Stimulated activated CD8-positive, alpha-beta memory T cell treated with anti-CD3 and anti-CD28 coated beads, Interleukin-2, amount 100 ng/mL, for 1 hour (primary cell): ENCODE measurements at regions not wholly inside any gene's neighbourhood (a gene's known extent, or its start where the extent isn't known, plus 50 kb on each side); places are given as distances from the start of the nearest gene placed in this dataset.

Experiments used
- DNase-seq, 2 donors: peaks; one replicate each; pipeline ENCODE4 v3.0.0-alpha.2; 2020; ENCODE audit warnings: low read depth in 2 of 2

DNA sequence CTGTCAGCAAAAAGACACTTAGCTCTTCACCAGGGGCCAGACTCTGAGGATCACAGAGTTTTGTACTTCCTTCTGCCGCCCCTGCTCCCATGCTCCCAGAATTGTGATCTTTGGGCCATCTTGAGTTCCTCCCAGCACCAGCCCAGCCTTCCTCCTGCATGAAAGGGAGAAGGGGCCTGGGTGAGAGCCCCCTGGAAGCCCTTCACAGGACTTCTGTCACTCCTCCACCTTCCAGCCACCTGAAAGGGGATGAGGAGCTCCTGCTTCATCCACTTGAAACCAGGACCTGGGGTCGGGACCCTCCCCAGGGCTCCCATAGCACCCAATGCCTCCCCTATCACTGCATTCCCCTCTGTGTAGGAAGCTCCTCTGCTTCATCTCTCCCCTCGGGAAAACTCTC lies 174.2 kb downstream of the BUD13 start:
- DNase-seq, result no peak

- no peak for DNase-seq
These were observed 174.8 kb downstream of the BUD13 start for GRCh38 chr11:116598036-116598435.

GRCh38 chr11:116596346-116597260 lies 176.2 kb downstream of the BUD13 start:
- DNase-seq, result no peak

DNA sequence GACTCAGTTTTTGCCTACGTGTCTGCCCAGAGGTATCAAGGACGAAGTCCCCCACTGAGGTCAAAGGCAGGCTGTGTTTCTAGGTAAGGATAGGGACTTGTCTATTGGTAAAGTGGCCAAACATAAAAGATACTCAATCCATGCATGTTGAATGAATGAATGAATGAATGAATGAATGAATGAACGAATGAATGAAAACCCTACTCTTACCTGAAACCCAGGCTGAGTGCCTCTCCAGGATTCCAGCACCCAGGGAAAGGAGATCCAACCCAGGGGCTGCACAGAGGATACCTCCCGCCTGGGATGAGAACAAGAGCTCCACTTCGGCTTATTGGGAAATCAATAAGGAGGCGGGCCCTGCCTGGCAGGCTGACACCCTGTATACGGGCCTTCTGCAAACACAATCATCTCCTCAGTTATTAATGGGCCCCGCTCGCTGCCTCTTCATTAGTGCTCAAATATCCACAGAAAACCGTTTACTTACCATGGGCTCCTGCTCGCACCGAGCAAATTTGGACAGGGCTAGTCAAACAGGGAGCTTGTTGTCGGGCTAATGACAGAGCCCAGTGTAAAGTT lies 177.4 kb downstream of the BUD13 start:
- DNase-seq, result no peak

GRCh38 chr11:116590844-116591570 lies 181.8 kb downstream of the BUD13 start:
- DNase-seq, result no peak

GRCh38 chr11:116589402-116589801 lies 183.4 kb downstream of the BUD13 start:
- no peak for DNase-seq

DNA sequence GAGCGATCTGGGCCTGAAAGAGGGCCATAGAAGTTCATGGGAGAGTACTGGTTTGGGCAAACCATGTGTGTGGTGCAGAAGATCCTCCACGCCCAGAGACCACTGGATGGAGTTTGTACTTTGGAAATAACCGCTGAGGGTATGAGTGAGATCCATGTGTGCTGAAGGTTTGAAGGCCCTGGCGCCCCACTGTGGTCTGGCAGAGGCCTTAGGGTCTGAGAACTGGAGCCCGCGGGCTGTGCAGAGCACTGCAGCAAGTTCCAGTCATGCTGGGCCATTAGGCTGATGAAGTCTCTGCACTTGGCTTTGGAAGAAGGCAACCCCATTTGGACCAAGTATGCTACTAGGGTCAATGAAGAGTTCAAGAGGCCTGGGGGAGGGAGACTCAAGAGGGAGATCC lies 186.4 kb downstream of the BUD13 start:
- DNase-seq, result no peak

DNA sequence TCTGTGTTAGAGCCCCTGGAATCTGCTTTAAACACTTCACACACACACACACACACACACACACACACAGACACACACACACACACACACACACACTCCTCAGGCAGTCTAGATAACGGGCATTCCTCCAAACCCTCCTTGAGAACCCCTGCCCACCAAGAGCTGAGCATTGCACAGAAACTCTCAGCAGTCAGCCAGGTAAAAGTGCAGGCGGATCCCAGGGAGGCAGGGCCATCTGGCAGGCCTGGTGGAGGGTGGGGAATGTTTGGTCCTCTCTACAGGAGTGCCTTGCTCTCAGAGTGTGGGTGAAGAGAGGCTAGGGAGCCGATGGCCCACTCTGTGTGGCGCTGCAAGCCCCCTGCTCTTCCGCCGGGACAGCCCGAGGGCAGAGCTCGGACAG lies 190.2 kb downstream of the BUD13 start:
- DNase-seq, result no peak

DNA sequence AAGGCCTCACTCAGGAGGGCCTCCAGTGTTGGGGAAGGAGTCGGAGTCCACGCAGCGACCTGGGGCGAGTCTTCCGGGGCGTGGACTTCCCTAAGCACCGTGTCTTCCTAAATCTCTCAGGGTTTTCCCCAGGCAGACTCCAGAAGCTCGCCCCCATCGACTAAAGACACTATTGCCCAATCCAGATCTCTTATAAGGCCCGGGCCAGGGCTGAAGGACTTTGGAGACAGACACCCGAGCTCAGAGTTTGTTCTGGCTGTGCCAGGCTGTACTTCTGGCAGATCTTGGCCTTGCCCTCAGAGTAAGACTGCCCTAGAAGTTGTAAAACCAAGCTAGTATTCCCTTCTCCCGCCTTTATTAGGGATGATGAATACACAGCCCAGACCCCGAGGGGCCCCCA lies 191.4 kb downstream of the BUD13 start:
- DNase-seq, result no peak

- DNase-seq, result no peak
These were observed 192.0 kb downstream of the BUD13 start for GRCh38 chr11:116580799-116581198.

DNA sequence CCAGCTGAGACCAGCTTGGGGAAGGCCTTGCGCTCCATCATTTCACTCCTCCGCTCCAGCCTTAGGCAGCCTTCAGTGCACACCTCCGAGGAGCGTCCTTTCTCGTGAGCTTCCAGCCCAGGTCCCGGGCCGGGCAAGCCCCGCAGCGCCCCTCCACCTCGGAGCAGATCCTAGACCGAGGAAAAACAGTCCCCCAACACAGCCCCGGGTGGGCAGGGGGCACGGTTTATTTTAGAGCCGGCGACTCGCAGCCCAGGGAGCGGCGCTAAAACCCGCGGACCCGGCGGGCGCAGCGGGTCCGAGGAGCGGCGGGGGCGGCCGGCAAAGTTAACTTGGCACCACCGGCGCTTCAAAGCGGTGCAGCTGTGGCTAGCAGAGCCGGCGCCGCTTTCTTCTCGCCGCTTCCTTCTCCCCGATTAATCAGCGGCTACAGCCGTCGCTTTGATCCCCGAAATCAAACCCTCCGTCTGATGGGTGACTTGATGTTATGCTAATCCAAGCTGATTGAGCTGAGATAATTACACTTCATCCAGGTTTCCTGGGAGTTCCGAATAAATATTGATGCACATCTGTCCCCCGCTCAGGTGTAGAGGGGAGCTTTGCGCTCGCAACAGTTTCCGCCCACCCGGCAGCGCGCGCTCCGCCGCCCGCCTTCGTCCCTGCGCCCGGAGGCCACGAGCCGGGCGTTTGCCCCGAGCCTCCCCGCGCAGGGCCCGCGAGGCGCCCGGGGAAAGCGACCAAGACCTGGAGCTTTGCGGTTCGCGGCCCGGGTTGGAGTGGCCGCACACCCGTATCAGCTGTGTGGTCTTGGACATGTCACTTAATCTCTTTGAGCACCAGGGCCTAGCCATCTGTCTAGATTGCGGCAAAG lies 192.7 kb downstream of the BUD13 start:
- no peak for DNase-seq

DNA sequence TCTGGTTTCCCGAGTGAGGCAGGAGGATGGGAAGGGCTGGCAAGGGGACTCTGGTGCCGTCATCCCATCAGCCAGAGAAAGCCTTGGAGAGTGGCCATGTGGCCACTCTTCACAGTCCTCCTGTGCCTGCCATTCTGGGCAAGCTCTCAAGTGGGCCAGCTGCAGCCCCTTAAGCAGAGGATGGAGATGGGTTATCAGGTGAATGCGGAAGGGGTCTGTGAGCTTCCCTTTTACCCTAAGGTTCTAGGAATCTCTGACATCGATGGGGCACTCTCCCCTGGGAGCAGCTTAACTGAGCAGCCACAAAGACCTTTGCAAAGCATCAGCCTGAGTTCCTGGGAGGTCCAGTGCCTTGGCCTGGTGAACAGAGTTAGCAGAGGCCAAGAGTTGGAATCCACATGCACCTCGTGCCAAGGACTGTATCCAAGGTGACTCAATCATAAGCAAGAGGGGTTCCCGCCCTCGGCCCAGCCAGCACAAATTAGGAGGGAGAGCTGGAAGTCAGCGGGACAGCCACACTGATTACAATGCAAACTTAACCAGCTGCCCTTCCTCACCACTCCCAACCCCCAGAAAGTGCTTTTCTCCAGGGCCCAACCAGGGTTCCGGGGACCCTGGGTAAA lies 193.6 kb downstream of the BUD13 start:
- no peak for DNase-seq

GRCh38 chr11:116577956-116578355 lies 194.8 kb downstream of the BUD13 start:
- DNase-seq, result no peak

GRCh38 chr11:116577273-116577672 lies 195.5 kb downstream of the BUD13 start:
- no peak for DNase-seq

GRCh38 chr11:116576526-116576925 lies 196.3 kb downstream of the BUD13 start:
- no peak for DNase-seq

- no peak for DNase-seq
These were observed 205.0 kb downstream of the BUD13 start for GRCh38 chr11:116567721-116568242.

GRCh38 chr11:116563712-116564047 lies 209.1 kb downstream of the BUD13 start:
- no peak for DNase-seq

GRCh38 chr11:116563028-116563711 lies 209.6 kb downstream of the BUD13 start:
- DNase-seq, result no peak

DNA sequence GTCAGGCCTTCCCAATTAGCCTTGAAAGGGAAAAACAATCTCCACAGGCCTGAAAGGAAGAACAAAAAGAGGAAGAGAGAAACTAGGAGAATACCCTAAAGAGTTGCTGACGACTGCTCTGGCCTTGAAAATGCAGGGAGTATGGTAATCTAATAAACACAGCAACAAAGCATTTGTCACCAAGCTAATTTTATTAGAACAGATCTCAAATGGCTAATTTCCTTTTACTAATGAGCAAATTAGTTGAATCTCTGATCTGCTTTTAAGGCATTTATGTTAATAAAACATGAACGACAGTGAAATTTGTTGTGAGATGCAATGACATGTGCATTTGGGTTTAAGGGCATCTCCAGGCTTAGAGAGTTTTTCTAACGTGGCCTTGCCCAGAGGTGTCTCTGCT lies 212.2 kb downstream of the BUD13 start:
- no peak for DNase-seq

- DNase-seq, result no peak
These were observed 214.1 kb downstream of the BUD13 start for GRCh38 chr11:116558504-116559211.
